ENCODE measurements at regions not wholly inside any gene's neighbourhood (a gene's known extent, or its start where the extent isn't known, plus 50 kb on each side); places are given as distances from the start of the nearest gene placed in this dataset.

DNA sequence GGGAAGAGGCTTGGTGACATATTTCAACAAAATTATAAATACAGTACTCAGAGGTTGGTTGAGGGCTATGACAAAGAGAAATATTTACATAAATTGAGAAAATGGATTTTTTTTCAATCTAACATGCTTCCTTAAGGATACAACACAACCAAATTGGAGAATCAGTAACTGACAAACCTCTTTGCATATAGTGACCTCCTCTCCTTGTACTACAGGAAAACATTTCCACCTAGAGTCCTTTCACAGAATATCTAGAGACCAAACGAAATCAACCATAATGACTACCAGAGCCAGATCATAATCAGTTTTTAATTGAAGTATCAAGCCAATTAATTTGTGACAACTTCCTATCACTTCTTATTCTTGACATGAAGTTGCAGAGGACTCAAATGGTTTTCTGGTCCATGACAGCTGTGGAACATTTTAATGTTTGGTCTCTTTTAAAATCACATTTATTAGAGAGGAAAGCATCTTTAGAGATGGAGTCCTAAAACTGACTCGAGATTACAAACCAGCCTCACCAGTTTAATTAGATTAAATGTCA lies 1636.5 kb upstream of the C9orf72 start:
- 24 to 38% methylated on average over 2 of the region's 2 CpGs for WGBS, 2 donors
- intact Hi-C loops (cut with DNase I; ENCODE audit: low total_unique reads): no loop called here
- Histone ChIP-seq H3K9me3 (no peaks in the 10 kb centered on the region), H3K27ac (no peak overlapping the region), H3K36me3 (ENCODE audit: low read depth, missing control alignments) (no peaks in the 10 kb centered on the region), H3K4me1 (no peaks in the 10 kb centered on the region), H3K4me3 (no peak overlapping the region), H3K27me3 (no peaks in the 10 kb centered on the region)
- no peak for DNase-seq
- no peak for TF ChIP-seq POLR2A (IDR thresholded peaks at IDR 0.05)
- TF ChIP-seq, protein P1, sequence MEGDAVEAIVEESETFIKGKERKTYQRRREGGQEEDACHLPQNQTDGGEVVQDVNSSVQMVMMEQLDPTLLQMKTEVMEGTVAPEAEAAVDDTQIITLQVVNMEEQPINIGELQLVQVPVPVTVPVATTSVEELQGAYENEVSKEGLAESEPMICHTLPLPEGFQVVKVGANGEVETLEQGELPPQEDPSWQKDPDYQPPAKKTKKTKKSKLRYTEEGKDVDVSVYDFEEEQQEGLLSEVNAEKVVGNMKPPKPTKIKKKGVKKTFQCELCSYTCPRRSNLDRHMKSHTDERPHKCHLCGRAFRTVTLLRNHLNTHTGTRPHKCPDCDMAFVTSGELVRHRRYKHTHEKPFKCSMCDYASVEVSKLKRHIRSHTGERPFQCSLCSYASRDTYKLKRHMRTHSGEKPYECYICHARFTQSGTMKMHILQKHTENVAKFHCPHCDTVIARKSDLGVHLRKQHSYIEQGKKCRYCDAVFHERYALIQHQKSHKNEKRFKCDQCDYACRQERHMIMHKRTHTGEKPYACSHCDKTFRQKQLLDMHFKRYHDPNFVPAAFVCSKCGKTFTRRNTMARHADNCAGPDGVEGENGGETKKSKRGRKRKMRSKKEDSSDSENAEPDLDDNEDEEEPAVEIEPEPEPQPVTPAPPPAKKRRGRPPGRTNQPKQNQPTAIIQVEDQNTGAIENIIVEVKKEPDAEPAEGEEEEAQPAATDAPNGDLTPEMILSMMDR (IDR thresholded peaks at IDR 0.05): no peak

DNA sequence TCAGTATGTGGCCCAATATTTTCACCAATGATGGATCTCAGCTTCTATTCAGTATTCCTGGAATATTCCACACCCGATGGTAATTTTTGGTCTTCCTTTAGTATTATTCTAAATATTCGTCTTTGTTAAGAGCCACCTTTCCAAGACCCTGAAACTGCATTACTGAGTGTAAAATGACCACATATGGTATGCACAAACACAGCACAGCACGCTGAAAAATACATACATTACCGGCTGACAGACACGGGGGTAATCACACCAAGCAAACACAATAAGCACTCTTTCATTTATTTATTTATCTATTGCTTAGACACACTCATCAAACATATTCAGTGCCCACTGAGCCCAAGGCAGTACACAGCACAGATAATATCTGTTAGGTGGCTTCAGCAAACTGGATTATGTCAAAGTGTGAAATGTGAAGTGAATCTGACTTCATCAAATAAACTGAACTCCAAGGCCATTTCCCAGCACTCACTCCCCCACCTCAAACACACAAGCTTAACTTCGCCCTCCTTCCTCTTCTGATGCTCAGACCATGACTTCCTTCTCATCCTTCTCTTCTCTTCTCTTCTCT lies 1637.8 kb upstream of the C9orf72 start:
- H3K9me3 ChIP-seq: no peaks in the 10 kb centered on the region
- DNase-seq: no peak
- WGBS, 2 donors: 37 to 46% methylated on average over 6 of the region's 6 CpGs
- H3K27me3 ChIP-seq: no peaks in the 10 kb centered on the region
- TF ChIP-seq POLR2A (IDR thresholded peaks at IDR 0.05): no peak
- TF ChIP-seq, protein P1 (IDR thresholded peaks at IDR 0.05): no peak
- no peak overlapping the region for H3K27ac ChIP-seq
- H3K4me1 ChIP-seq: no peaks in the 10 kb centered on the region
- peak overlapping the region in 1 of 2 donors; percentile 69 for H3K4me3 ChIP-seq
- no peaks in the 10 kb centered on the region for H3K36me3 ChIP-seq (ENCODE audit: low read depth, missing control alignments)
- intact Hi-C loops (cut with DNase I; ENCODE audit: low total_unique reads): no loop called here

DNA sequence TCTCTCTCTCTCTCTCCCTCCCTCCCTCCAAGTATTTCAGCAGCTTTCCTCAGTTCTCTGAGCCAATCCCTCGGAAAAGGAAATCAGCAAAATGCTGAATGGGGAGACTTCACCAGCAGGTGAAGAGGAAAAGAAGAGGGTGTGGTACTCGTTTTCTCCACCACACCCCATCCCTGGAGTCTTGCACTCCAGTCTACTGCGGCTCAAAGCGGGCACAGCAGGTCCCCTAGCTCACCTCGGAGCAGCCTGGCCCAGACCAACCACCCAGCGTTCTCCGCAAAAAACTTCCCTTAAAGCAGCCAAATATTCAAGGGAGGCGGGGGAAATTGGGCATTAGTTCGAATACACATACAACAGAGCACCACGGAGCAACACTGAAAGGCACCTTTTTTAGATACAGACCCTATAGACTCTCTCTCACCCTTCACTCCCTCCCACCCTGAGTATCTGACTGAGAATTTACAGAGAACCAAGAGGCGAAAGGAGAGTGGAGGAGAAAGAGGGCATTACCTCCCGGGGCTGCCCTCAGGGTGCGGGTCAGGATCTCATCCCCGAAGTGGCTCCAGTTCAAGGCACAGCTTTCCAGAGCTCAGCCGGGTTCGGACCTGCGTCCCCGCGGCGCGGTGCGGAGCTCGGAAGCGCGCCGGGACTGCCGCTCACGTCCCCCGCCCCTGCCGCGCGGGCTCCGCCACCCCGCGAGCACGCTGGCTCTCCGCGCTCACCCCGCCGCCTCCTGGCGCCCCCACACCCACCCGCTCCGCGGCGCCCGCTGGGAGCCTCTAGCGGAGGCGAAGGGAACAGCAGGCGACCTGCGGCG lies 1638.5 kb upstream of the C9orf72 start:
- no peaks in the 10 kb centered on the region for H3K36me3 ChIP-seq (ENCODE audit: low read depth, missing control alignments)
- 1 to 4% methylated on average over 11 to 38 of the region's 51 CpGs for WGBS, 2 donors
- peak overlapping the region in 1 of 2 donors; percentile 11 for H3K27ac ChIP-seq
- DNase-seq: peak; percentile 72
- H3K4me3 ChIP-seq: peak overlapping the region; percentile 46 to 69
- H3K9me3 ChIP-seq: no peaks in the 10 kb centered on the region
- intact Hi-C loops (cut with DNase I; ENCODE audit: low total_unique reads): no loop called here
- TF ChIP-seq POLR2A (IDR thresholded peaks at IDR 0.05): no peak
- TF ChIP-seq, protein P1 (IDR thresholded peaks at IDR 0.05): peak; percentile 62 to 78 (median 76)
- no peaks in the 10 kb centered on the region for H3K27me3 ChIP-seq
- no peaks in the 10 kb centered on the region for H3K4me1 ChIP-seq

DNA sequence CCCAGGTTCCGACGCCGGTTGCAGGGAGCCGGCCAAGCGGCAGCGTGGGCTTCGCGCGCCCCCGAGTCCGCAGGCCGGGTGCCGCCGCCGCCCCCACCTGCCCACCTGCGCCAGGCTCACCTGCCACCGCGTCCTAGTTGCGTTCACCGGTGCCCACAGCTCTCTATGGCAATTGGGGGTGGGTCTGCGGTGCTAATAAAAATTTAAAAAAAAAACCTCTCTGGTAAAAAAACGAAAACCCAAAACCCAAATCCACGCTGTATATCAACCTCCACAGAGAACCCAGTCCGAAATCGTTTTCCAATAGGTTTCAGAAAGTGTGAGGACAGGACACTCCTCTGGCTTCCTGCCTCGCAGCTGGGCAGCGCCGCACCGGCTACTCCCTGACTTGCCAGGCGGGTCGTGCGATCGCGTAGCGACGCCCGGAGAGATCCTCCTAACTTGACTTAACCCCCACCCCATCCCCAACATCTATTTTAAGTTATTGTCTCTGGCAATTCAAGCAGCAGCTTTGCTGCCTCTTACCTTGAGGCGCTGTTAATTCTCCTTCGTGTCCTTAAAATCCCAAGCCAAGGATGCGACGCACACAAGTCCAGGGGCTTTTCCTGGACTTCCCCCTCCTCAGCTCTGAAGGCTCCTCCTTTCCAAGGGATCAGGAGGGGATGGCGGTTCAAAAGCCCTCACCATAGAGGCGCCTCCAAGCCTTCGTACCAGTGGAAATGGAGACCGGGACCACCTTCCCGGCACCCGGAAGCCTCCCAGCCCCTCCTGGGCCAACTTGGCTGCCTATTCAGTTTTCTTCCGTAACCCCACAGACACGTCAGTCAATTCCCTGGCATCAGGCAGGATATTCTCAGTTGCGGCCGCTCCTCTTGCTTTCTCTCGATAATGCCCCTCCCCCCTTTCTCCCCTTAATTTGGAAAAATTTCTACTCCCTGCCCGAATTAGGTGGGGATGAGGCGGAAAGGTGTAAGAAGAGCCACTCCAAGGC lies 1639.4 kb upstream of the C9orf72 start:
- Histone ChIP-seq H3K4me1 (no peaks in the 10 kb centered on the region), H3K9me3 (no peaks in the 10 kb centered on the region), H3K4me3 (peak overlapping the region; percentile 46 to 69), H3K36me3 (ENCODE audit: low read depth, missing control alignments) (no peaks in the 10 kb centered on the region), H3K27ac (no peak overlapping the region), H3K27me3 (no peaks in the 10 kb centered on the region)
- intact Hi-C loops (cut with DNase I; ENCODE audit: low total_unique reads): no loop called here
- WGBS, 2 donors: 1% methylated on average over 37 to 54 of the region's 54 CpGs
- DNase-seq: peak; percentile 57
- TF ChIP-seq, protein P1 (IDR thresholded peaks at IDR 0.05): no peak
- TF ChIP-seq POLR2A (IDR thresholded peaks at IDR 0.05): no peak

Data from testis (tissue), 2 donors.